HL-60 (cell line): ENCODE measurements at regions not wholly inside any gene's neighbourhood (a gene's known extent, or its start where the extent isn't known, plus 50 kb on each side); places are given as distances from the start of the nearest gene placed in this dataset.

Experiments used
- CTCF ChIP-seq: IDR thresholded peaks from one replicate; pipeline ENCODE4 v1.5.1; 2011; ENCODE audit warnings: low read length, control low read depth, inconsistent platforms; ENCODE audit not compliant: insufficient read depth
- GABPA ChIP-seq: IDR thresholded peaks from 2 replicates; pipeline ENCODE4 v1.6.1; 2012; ENCODE audit warnings: low read depth
- POLR2AphosphoS5 ChIP-seq: IDR thresholded peaks from 2 replicates; pipeline ENCODE4 v1.6.1; 2012; ENCODE audit warnings: low read depth
- SPI1 ChIP-seq: IDR thresholded peaks from 2 replicates; pipeline ENCODE4 v1.6.1; 2012; ENCODE audit warnings: low read depth, mild to moderate bottlenecking, borderline replicate concordance
- TF ChIP-seq, protein P1 (sequence below): IDR thresholded peaks from 2 replicates; pipeline ENCODE4 v1.6.1; 2012; ENCODE audit warnings: low read depth; ENCODE audit not compliant: insufficient replicate concordance

DNA sequence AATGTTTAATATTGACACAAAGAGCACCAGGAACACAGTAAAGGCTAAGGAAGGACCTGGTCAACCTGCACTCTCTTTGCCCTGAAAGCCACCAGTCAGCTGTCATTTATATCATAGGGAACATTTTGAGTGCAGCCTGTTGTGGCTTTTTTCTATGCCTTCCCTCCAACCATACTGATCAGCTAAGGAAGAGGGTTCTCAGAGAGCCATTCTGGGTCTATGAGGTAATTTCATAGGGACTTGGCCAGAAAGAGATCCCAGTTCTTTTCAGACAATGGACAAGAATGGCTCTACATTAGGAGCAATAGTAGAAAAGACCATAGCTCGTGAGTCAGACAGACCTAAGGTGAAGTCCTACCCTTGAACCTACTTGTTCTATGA, 132.8 kb downstream of the CCDC34 start:
- TF ChIP-seq, protein P1, sequence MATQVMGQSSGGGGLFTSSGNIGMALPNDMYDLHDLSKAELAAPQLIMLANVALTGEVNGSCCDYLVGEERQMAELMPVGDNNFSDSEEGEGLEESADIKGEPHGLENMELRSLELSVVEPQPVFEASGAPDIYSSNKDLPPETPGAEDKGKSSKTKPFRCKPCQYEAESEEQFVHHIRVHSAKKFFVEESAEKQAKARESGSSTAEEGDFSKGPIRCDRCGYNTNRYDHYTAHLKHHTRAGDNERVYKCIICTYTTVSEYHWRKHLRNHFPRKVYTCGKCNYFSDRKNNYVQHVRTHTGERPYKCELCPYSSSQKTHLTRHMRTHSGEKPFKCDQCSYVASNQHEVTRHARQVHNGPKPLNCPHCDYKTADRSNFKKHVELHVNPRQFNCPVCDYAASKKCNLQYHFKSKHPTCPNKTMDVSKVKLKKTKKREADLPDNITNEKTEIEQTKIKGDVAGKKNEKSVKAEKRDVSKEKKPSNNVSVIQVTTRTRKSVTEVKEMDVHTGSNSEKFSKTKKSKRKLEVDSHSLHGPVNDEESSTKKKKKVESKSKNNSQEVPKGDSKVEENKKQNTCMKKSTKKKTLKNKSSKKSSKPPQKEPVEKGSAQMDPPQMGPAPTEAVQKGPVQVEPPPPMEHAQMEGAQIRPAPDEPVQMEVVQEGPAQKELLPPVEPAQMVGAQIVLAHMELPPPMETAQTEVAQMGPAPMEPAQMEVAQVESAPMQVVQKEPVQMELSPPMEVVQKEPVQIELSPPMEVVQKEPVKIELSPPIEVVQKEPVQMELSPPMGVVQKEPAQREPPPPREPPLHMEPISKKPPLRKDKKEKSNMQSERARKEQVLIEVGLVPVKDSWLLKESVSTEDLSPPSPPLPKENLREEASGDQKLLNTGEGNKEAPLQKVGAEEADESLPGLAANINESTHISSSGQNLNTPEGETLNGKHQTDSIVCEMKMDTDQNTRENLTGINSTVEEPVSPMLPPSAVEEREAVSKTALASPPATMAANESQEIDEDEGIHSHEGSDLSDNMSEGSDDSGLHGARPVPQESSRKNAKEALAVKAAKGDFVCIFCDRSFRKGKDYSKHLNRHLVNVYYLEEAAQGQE = no peak
- TF ChIP-seq CTCF (no peak), SPI1 (no peak), POLR2AphosphoS5 (no peak), GABPA (no peak)
